HepG2 (cell line): ENCODE measurements at regions not wholly inside any gene's neighbourhood (a gene's known extent, or its start where the extent isn't known, plus 50 kb on each side); places are given as distances from the start of the nearest gene placed in this dataset.

Source experiments
- ATAC-seq: fragments of 200-7000 bp; cut with Tn5 transposase; 3 replicates; pipeline ENCODE4 v1.9.1; 2020; ENCODE audit warnings: mild to moderate bottlenecking, moderate library complexity
- BruUV-seq: library from RNA; stranded (reverse); fragments of 400-500 nt; replicated peaks from 2 replicates; lab custom pipeline; 2021; lab: Mats Ljungman, UMichigan
- CTCF ChIA-PET: fragments of 300-600 bp; formaldehyde crosslinking; extraction: SDS; loops from one replicate; lab custom pipeline; 2021; ENCODE audit warnings: low total read pairs, inconsistent platforms, low intra/inter-chr PET ratio; lab: Yijun Ruan, JAX
- POLR2A ChIA-PET: fragments of 350-600 bp; sonication (Branson Sonifier 250); formaldehyde crosslinking; loops from one replicate; lab custom pipeline; 2020; ENCODE audit warnings: antibody characterized with exemption, inconsistent platforms; lab: Yijun Ruan, JAX
- DNase-seq: peaks from one replicate; pipeline ENCODE4 v3.0.0-alpha.2; 2015; ENCODE audit warnings: low spot score
- FAIRE-seq: peaks from 3 replicates; lab custom pipeline; 2011; peaks lifted over from hg19 to GRCh38; lab: Jason Lieb, UNC
- H2AFZ ChIP-seq: one replicate; pipeline ENCODE4 v1.6.1; 2011; ENCODE audit warnings: low read length, inconsistent platforms
- H3K27ac ChIP-seq: fragments of 300-600 bp; 3 replicates; pipeline ENCODE4 v1.8.0; 2011; ENCODE audit warnings: mixed run types, mild to moderate bottlenecking, mixed read lengths, low read length, inconsistent platforms; ENCODE audit not compliant: insufficient read depth; ENCODE audit errors: extremely low read length
- H3K27me3 ChIP-seq, 2 experiments: fragments of 200-600 bp in 1 of 2; 2 replicates in 1 of 2; 3 replicates in 1 of 2; pipeline versions ENCODE4 v1.6.0 to v1.8.0; 2011; ENCODE audit warnings: low read length in 2 of 2, mild to moderate bottlenecking in 2 of 2, moderate library complexity in 2 of 2, inconsistent platforms in 1 of 2; ENCODE audit not compliant: insufficient read depth in 2 of 2, control insufficient read depth in 1 of 2
- H3K36me3 ChIP-seq, 2 experiments: fragments of 200-600 bp in 1 of 2; replicated peaks in 1 of 2; 2 replicates in 1 of 2; 3 replicates in 1 of 2; pipeline versions ENCODE4 v1.5.1 to v1.8.0; 2011; ENCODE audit warnings: low read length in 2 of 2, inconsistent platforms in 1 of 2; ENCODE audit not compliant: insufficient read depth in 2 of 2, control insufficient read depth in 1 of 2
- H3K4me1 ChIP-seq: 2 replicates; pipeline ENCODE4 v1.5.1; 2012; ENCODE audit warnings: low read length, inconsistent platforms; ENCODE audit not compliant: insufficient read depth
- H3K4me2 ChIP-seq: 2 replicates; pipeline ENCODE4 v1.6.0; 2011; ENCODE audit warnings: low read depth, low read length, inconsistent platforms
- H3K4me3 ChIP-seq, 3 experiments: fragments of 200-600 bp in 1 of 3; sonication (generic), shearing (Covaris generic) in 1 of 3; replicated peaks in 1 of 3; 2 replicates each; pipeline ENCODE4 v1.5.1; 2011 to 2016; ENCODE audit warnings: low read length in 3 of 3, inconsistent platforms in 2 of 3, low read depth in 2 of 3, mild to moderate bottlenecking in 2 of 3, control low read depth in 1 of 3, mixed read lengths in 1 of 3; ENCODE audit not compliant: insufficient read depth in 1 of 3
- H3K79me2 ChIP-seq: one replicate; pipeline ENCODE4 v1.6.1; 2011; ENCODE audit warnings: low read length, inconsistent platforms; ENCODE audit not compliant: insufficient read depth
- H3K9ac ChIP-seq: 2 replicates; pipeline ENCODE4 v1.6.0; 2011; ENCODE audit warnings: mild to moderate bottlenecking, low read depth, low read length, inconsistent platforms; ENCODE audit not compliant: insufficient read depth
- H3K9me3 ChIP-seq: 2 replicates; pipeline ENCODE4 v1.5.1; 2012; ENCODE audit warnings: mild to moderate bottlenecking, low read length
- H4K20me1 ChIP-seq: 2 replicates; pipeline ENCODE4 v1.6.0; 2011; ENCODE audit warnings: inconsistent platforms, mild to moderate bottlenecking, low read length, moderate library complexity; ENCODE audit not compliant: insufficient read depth
- BHLHE40 ChIP-seq: IDR thresholded peaks from 2 replicates; pipeline ENCODE4 v1.6.1; 2011; ENCODE audit warnings: low read length, improper control_type of control experiment
- FOXM1 ChIP-seq: sonication (generic); formaldehyde crosslinking; IDR thresholded peaks from 2 replicates; pipeline ENCODE4 v1.5.0; 2020; ENCODE audit warnings: missing genetic modification reagents
- GFI1 ChIP-seq: sonication (generic); formaldehyde crosslinking; IDR thresholded peaks from 2 replicates; pipeline ENCODE4 v1.5.0; 2020; ENCODE audit warnings: missing genetic modification reagents, mild to moderate bottlenecking, borderline replicate concordance
- HIVEP1 ChIP-seq: sonication (generic); formaldehyde crosslinking; IDR thresholded peaks from 2 replicates; pipeline ENCODE4 v1.4.0; 2020; ENCODE audit warnings: mild to moderate bottlenecking, missing genetic modification reagents
- IRF2 ChIP-seq: IDR thresholded peaks from 2 replicates; pipeline ENCODE4 v1.6.1; 2018; ENCODE audit warnings: missing genetic modification reagents, missing compliant biosample characterization
- MTA1 ChIP-seq: sonication (generic); formaldehyde crosslinking; IDR thresholded peaks from 2 replicates; pipeline ENCODE4 v1.4.0; 2020; ENCODE audit warnings: missing genetic modification reagents, mild to moderate bottlenecking, borderline replicate concordance
- NAIF1 ChIP-seq: sonication (generic); formaldehyde crosslinking; IDR thresholded peaks from 2 replicates; pipeline ENCODE4 v1.5.0; 2020; ENCODE audit warnings: mild to moderate bottlenecking, missing genetic modification reagents, borderline replicate concordance
- POLR2A ChIP-seq, 2 experiments: IDR thresholded peaks; 2 replicates each; pipeline ENCODE4 v1.6.1; 2011; ENCODE audit warnings: low read depth in 2 of 2, low read length in 2 of 2, mild to moderate bottlenecking in 1 of 2, moderate library complexity in 1 of 2; ENCODE audit not compliant: insufficient read depth in 1 of 2
- PRMT3 ChIP-seq: sonication (generic); formaldehyde crosslinking; IDR thresholded peaks from 2 replicates; pipeline ENCODE4 v1.8.1; 2022; ENCODE audit warnings: low read depth, mild to moderate bottlenecking, moderate library complexity, missing genetic modification reagents, borderline replicate concordance
- RNF219 ChIP-seq: sonication (generic); formaldehyde crosslinking; IDR thresholded peaks from 2 replicates; pipeline ENCODE4 v1.5.0; 2020; ENCODE audit warnings: mild to moderate bottlenecking, missing genetic modification reagents
- RORA ChIP-seq: sonication (generic); formaldehyde crosslinking; IDR thresholded peaks from 2 replicates; pipeline ENCODE4 v1.5.0; 2020; ENCODE audit warnings: mild to moderate bottlenecking, missing genetic modification reagents, moderate library complexity
- SIN3A ChIP-seq: IDR thresholded peaks from 2 replicates; pipeline ENCODE4 v1.6.1; 2011; ENCODE audit warnings: low read depth, mild to moderate bottlenecking, control low read depth, low read length, borderline replicate concordance
- STAG1 ChIP-seq: sonication (generic); formaldehyde crosslinking; IDR thresholded peaks from 2 replicates; pipeline ENCODE4 v1.4.0; 2020; ENCODE audit warnings: missing genetic modification reagents
- TEAD2 ChIP-seq: sonication (generic); formaldehyde crosslinking; IDR thresholded peaks from 2 replicates; pipeline ENCODE4 v1.9.0; 2021; ENCODE audit warnings: missing genetic modification reagents
- ZMYM3 ChIP-seq: sonication (generic); formaldehyde crosslinking; IDR thresholded peaks from 2 replicates; pipeline ENCODE4 v1.5.1; 2020; ENCODE audit warnings: mild to moderate bottlenecking, missing genetic modification reagents
- ZNF30 ChIP-seq: sonication (generic); formaldehyde crosslinking; IDR thresholded peaks from 2 replicates; pipeline ENCODE4 v1.5.0; 2020; ENCODE audit warnings: mild to moderate bottlenecking, missing genetic modification reagents
- WGBS: methylation state at CpG from one replicate; pipeline ENCODE4 v1.1.6; 2017; ENCODE audit warnings: low lambda C conversion rate; 5-methylcytosine and 5-hydroxymethylcytosine counted together
- in situ Hi-C: cut with HindIII; loops from 2 replicates; pipeline ENCODE4 v1.10.0; 2017; ENCODE audit warnings: low pct_unique_long_range_greater_than_20kb; ENCODE audit not compliant: extremely low pct_ligation_motif_present
- intact Hi-C: fragments of 100-400 bp; cut with micrococcal nuclease; formaldehyde crosslinking; loops from one replicate; pipeline ENCODE4 v1.10.0; 2022; ENCODE audit not compliant: unreplicated experiment
- TF ChIP-seq, protein P1 (sequence below): sonication (generic); formaldehyde crosslinking; IDR thresholded peaks from 2 replicates; pipeline ENCODE4 v1.5.0; 2020; ENCODE audit warnings: missing genetic modification reagents, mild to moderate bottlenecking, borderline replicate concordance
- TF ChIP-seq, protein P2 (sequence below): sonication (generic); formaldehyde crosslinking; IDR thresholded peaks from 2 replicates; pipeline ENCODE4 v1.4.0; 2020; ENCODE audit warnings: missing genetic modification reagents; ENCODE audit errors: not compliant biosample characterization
- TF ChIP-seq, protein P3 (sequence below): sonication (generic); formaldehyde crosslinking; IDR thresholded peaks from 2 replicates; pipeline ENCODE4 v1.8.0; 2022; ENCODE audit warnings: missing genetic modification reagents, mild to moderate bottlenecking, inconsistent platforms, borderline replicate concordance

- TF ChIP-seq IRF2 (CRISPR knock-in tag) = no peak
- no peak for TF ChIP-seq GFI1 (CRISPR knock-in tag)
- TF ChIP-seq SIN3A = no peak
- TF ChIP-seq RORA (CRISPR knock-in tag) = no peak
- TF ChIP-seq RNF219 (CRISPR knock-in tag) = no peak
These were observed 73.4 kb upstream of the INSIG1 start (continued) for GRCh38 chr7:155224116-155224811.

DNA sequence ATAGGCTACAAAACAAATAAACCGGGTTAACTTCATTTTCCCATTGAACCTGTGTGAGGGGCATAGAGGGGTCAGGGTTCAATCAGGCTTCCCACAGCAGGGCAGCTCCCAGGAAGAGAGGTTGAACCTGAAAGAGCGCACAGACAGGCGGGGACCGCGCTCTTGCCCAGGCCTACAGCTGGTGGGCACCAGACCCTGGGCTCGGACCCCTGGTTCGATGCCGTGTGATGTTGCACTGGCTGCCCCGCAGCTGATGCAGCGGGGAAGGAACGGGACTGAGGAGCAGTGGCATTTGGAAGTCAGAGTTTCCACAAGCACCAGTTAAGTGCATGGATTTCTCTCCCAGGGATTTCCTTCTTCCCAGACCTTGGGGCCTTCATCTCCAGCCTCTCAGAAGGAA, 72.6 kb upstream of the INSIG1 start:
- no peaks in the 10 kb centered on the region for H3K9me3 ChIP-seq
- in situ Hi-C loops (no loop called here), intact Hi-C loops (no loop called here)
- H3K9ac ChIP-seq = no peak overlapping the region
- H3K36me3 ChIP-seq = no peaks in the 10 kb centered on the region
- ChIA-PET CTCF (no interaction called here), POLR2A (no interaction called here)
- no peak overlapping the region for H3K4me3 ChIP-seq
- no peak overlapping the region for H3K4me2 ChIP-seq
- no peak overlapping the region for H3K27ac ChIP-seq
- WGBS = 55% methylated on average over 5 of the region's 11 CpGs
- peaks cover 4 to 72% of the 10 kb centered on the region in 2 experiments; a peak in 3 of 5 replicates for H3K27me3 ChIP-seq
- no peak for ATAC-seq
- no peaks in the 10 kb centered on the region for H3K4me1 ChIP-seq
- no peak for DNase-seq
- FAIRE-seq = no peak
- BruUV-seq = no TSS peak
- H3K79me2 ChIP-seq = no peaks in the 10 kb centered on the region
- H2AFZ ChIP-seq = no peak overlapping the region
- H4K20me1 ChIP-seq = no peaks in the 10 kb centered on the region
- TF ChIP-seq, protein P1, sequence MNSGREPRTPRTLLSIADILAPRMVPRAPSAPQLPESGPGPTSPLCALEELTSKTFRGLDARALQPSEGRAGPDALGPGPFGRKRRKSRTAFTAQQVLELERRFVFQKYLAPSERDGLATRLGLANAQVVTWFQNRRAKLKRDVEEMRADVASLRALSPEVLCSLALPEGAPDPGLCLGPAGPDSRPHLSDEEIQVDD (CRISPR knock-in tag) = no peak
- TF ChIP-seq STAG1 = no peak
- TF ChIP-seq, protein P2, sequence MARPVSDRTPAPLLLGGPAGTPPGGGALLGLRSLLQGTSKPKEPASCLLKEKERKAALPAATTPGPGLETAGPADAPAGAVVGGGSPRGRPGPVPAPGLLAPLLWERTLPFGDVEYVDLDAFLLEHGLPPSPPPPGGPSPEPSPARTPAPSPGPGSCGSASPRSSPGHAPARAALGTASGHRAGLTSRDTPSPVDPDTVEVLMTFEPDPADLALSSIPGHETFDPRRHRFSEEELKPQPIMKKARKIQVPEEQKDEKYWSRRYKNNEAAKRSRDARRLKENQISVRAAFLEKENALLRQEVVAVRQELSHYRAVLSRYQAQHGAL = no peak
- TF ChIP-seq FOXM1 (CRISPR knock-in tag) = no peak
- no peak for TF ChIP-seq PRMT3 (CRISPR knock-in tag)
- no peak for TF ChIP-seq POLR2A (IDR thresholded peaks at IDR 0.05; ENCODE audit: insufficient read depth in 1 of 2, low read depth in 2 of 2, low read length in 2 of 2)
- TF ChIP-seq HIVEP1 (CRISPR knock-in tag) = no peak
- no peak for TF ChIP-seq NAIF1 (CRISPR knock-in tag)
- no peak for TF ChIP-seq RORA (CRISPR knock-in tag)
- no peak for TF ChIP-seq TEAD2 (CRISPR knock-in tag)
- TF ChIP-seq ZMYM3 (CRISPR knock-in tag) = no peak
- no peak for TF ChIP-seq BHLHE40
- no peak for TF ChIP-seq ZNF30
- TF ChIP-seq, protein P3, sequence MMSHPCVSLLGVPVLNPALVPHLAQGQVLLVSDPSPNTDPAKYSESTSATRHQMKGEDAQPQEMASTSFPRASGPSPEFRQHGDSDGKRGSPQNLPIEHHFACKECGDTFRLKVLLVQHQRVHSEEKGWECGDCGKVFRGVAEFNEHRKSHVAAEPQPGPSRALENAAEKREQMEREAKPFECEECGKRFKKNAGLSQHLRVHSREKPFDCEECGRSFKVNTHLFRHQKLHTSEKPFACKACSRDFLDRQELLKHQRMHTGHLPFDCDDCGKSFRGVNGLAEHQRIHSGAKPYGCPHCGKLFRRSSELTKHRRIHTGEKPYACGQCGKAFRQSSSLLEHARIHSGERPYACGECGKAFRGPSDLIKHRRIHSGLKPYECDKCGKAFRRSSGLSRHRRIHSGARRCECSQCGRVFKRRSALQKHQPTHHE (CRISPR knock-in tag) = no peak
- TF ChIP-seq MTA1 = no peak
